Panc1 (cell line): ENCODE measurements at regions not wholly inside any gene's neighbourhood (a gene's known extent, or its start where the extent isn't known, plus 50 kb on each side); places are given as distances from the start of the nearest gene placed in this dataset.

Experiments used
- ATAC-seq: fragments of 200-7000 bp; cut with Tn5 transposase; 2 replicates; pipeline ENCODE4 v1.9.1; 2020; ENCODE audit warnings: mild to moderate bottlenecking, moderate library complexity
- BruUV-seq: library from RNA; stranded (reverse); fragments of 400-500 nt; replicated peaks from 2 replicates; lab custom pipeline; 2021; lab: Mats Ljungman, UMichigan
- CTCF ChIA-PET: fragments of 300-600 bp; sonication (Branson Sonifier 250); formaldehyde crosslinking; loops from one replicate; lab custom pipeline; 2022; ENCODE audit warnings: antibody characterized with exemption; lab: Charles Lee
- POLR2A ChIA-PET: fragments of 300-600 bp; sonication (Branson Sonifier 250); formaldehyde crosslinking; loops from one replicate; lab custom pipeline; 2022; ENCODE audit warnings: antibody characterized with exemption; lab: Charles Lee
- DNase-seq: peaks from one replicate; pipeline ENCODE4 v3.0.0-alpha.2; 2010; ENCODE audit warnings: low read depth, low spot score
- H3K27ac ChIP-seq: 2 replicates; pipeline ENCODE4 v1.5.1; 2011; ENCODE audit warnings: mild to moderate bottlenecking, low read length, inconsistent platforms
- H3K27me3 ChIP-seq: fragments of 200-500 bp; sonication (Bioruptor generic); 2 replicates; pipeline ENCODE4 v1.6.0; 2014; ENCODE audit warnings: low read length, inconsistent platforms; ENCODE audit not compliant: control insufficient read depth, insufficient read depth
- H3K36me3 ChIP-seq: fragments of 200-500 bp; sonication (Bioruptor generic); 2 replicates; pipeline ENCODE4 v1.5.1; 2014; ENCODE audit warnings: inconsistent platforms, mild to moderate bottlenecking, low read length, moderate library complexity; ENCODE audit not compliant: control insufficient read depth, insufficient read depth
- H3K4me1 ChIP-seq: 2 replicates; pipeline ENCODE4 v1.5.1; 2011; ENCODE audit warnings: inconsistent platforms, mild to moderate bottlenecking, low read length, moderate library complexity; ENCODE audit not compliant: control insufficient read depth, insufficient read depth
- H3K4me3 ChIP-seq, 2 experiments: 2 replicates each; pipeline ENCODE4 v1.5.1; 2011 to 2012; ENCODE audit warnings: low read depth in 2 of 2, low read length in 2 of 2, mild to moderate bottlenecking in 2 of 2, inconsistent platforms in 1 of 2, moderate library complexity in 1 of 2
- H3K9me3 ChIP-seq: fragments of 200-500 bp; sonication (Bioruptor generic); 2 replicates; pipeline ENCODE4 v1.5.1; 2014; ENCODE audit warnings: low read depth, mild to moderate bottlenecking, inconsistent platforms, low read length, moderate library complexity; ENCODE audit not compliant: control insufficient read depth, insufficient read depth
- CTCF ChIP-seq: fragments of 450-650 bp; IDR thresholded peaks from 2 replicates; pipeline ENCODE4 v1.5.1; 2017; ENCODE audit warnings: mild to moderate bottlenecking
- POLR2AphosphoS5 ChIP-seq: IDR thresholded peaks from 2 replicates; pipeline ENCODE4 v1.6.1; 2012; ENCODE audit warnings: mild to moderate bottlenecking, low read depth, low read length, moderate library complexity
- REST ChIP-seq, 2 experiments: IDR thresholded peaks; 2 replicates each; pipeline ENCODE4 v1.6.1; 2011 to 2012; ENCODE audit warnings: low read depth in 2 of 2, control low read depth in 1 of 2, low read length in 1 of 2, mild to moderate bottlenecking in 1 of 2, moderate library complexity in 1 of 2; ENCODE audit not compliant: insufficient read depth in 1 of 2
- SIN3A ChIP-seq: IDR thresholded peaks from 2 replicates; pipeline ENCODE4 v1.6.1; 2012; ENCODE audit warnings: low read depth, mild to moderate bottlenecking, low read length, moderate library complexity, borderline replicate concordance; ENCODE audit not compliant: insufficient read depth
- TCF7L2 ChIP-seq: IDR thresholded peaks from 2 replicates; pipeline ENCODE4 v1.6.1; 2011; ENCODE audit warnings: mild to moderate bottlenecking, low read depth, low read length, inconsistent platforms
- in situ Hi-C: cut with HindIII; loops from 2 replicates; pipeline ENCODE4 v1.10.0; 2016; ENCODE audit warnings: low sequenced_read_pairs, low pct_unique_long_range_greater_than_20kb
- intact Hi-C: fragments of 100-400 bp; cut with micrococcal nuclease; formaldehyde crosslinking; loops from one replicate; pipeline ENCODE4 v1.10.0; 2022; ENCODE audit not compliant: unreplicated experiment

DNA sequence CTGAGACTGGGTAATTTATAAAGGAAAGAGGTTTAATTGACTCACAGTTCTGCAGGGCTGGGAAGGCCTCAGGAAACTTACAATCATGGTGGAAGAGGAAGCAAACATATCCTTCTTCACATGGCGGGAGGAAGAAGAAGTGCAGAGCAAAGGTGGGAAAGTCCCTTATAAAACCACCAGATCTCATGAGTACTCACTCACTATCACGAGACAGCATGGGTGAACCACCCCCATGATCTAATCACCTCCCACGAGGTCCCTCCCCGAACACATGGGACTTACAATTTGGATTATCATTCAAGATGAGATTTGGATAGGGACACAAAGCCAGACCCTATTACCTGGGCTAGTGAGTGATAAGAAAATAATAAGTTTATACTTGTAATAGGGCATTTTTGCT, 70.6 kb upstream of the HS3ST2 start:
- in situ Hi-C loops (no loop called here), intact Hi-C loops (no loop called here)
- ChIA-PET POLR2A (no interaction called here), CTCF (no interaction called here)
- Histone ChIP-seq H3K4me3 (no peak overlapping the region), H3K27ac (no peak overlapping the region), H3K27me3 (peaks cover 8% of the 10 kb centered on the region; the same call in 1 of the 2 replicates), H3K9me3 (no peaks in the 10 kb centered on the region), H3K36me3 (no peaks in the 10 kb centered on the region), H3K4me1 (no peaks in the 10 kb centered on the region)
- ATAC-seq (no peak), DNase-seq (no peak)
- TF ChIP-seq REST (IDR thresholded peaks at IDR 0.05; ENCODE audit: insufficient read depth in 1 of 2, low read depth in 2 of 2, low read length in 1 of 2) (no peak), POLR2AphosphoS5 (no peak), TCF7L2 (no peak), CTCF (no peak), SIN3A (no peak)
- BruUV-seq, result no TSS peak

DNA sequence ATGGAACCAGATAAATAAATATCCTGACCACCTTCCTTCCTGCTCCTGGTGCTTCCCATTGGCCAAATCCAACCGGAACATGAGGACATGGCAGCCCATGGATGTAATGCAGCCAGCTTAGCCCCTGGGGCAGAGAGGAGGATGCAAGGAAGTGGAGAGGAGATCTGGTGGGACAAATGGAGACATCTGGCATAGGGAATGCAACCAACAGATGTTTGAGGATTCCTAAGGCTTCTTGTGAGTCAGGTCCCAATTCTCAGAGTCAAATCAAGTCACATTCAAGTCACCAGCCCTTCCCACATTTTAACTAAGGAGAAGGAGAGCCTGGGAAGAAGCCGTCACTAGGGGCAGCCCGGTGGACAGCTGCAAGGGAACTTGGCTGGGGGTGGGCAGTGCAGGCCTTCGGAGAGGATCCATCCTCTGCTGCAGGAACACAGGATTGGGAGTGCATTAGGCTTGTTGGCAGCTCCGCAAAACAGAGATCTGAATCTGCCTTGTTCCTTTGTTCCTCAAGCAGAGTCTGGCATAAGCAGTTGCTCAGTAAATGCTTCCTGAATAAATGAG, 62.8 kb upstream of the HS3ST2 start:
- CTCF ChIA-PET, result no interaction called here
- H3K36me3 ChIP-seq, result no peaks in the 10 kb centered on the region
- intact Hi-C loops (no loop called here), in situ Hi-C loops (no loop called here)
- no TSS peak for BruUV-seq
- peaks cover 5% of the 10 kb centered on the region; the same call in 1 of the 2 replicates for H3K27me3 ChIP-seq
- DNase-seq, result no peak
- no peak overlapping the region for H3K4me3 ChIP-seq
- no peak for TF ChIP-seq POLR2AphosphoS5
- TF ChIP-seq SIN3A, result no peak
- TF ChIP-seq REST (IDR thresholded peaks at IDR 0.05; ENCODE audit: insufficient read depth in 1 of 2, low read depth in 2 of 2, low read length in 1 of 2), result no peak
- no peak for TF ChIP-seq TCF7L2
- TF ChIP-seq CTCF, result no peak
- no peaks in the 10 kb centered on the region for H3K9me3 ChIP-seq
- no peak overlapping the region for H3K27ac ChIP-seq
- POLR2A ChIA-PET, result no interaction called here
- no peak for ATAC-seq
- H3K4me1 ChIP-seq, result no peaks in the 10 kb centered on the region
